ENCODE measurements at regions not wholly inside any gene's neighbourhood (a gene's known extent, or its start where the extent isn't known, plus 50 kb on each side); places are given as distances from the start of the nearest gene placed in this dataset.
"Not testable (repeated sequence)": the region's sequence is repeated elsewhere in the genome, so short reads cannot be mapped to it uniquely, and the experiment has no call there.

GRCh38 chr10:31186225-31187000 is 132.6 kb upstream of the ZEB1 start:
- DNase-seq (ENCODE audit: low read depth in 3 of 3) = no peak

GRCh38 chr10:31187182-31187581 is 131.8 kb upstream of the ZEB1 start:
- no peak for DNase-seq (ENCODE audit: low read depth in 3 of 3)

- no peak for DNase-seq (ENCODE audit: low read depth in 3 of 3)
These were observed 131.3 kb upstream of the ZEB1 start for GRCh38 chr10:31187607-31188210.

- DNase-seq (ENCODE audit: low read depth in 3 of 3) = no peak
These were observed 130.1 kb upstream of the ZEB1 start for GRCh38 chr10:31188792-31189406.

- no peak for DNase-seq (ENCODE audit: low read depth in 3 of 3)
These were observed 128.5 kb upstream of the ZEB1 start for GRCh38 chr10:31190488-31190887.

GRCh38 chr10:31192475-31192874 is 126.5 kb upstream of the ZEB1 start:
- DNase-seq (ENCODE audit: low read depth in 3 of 3) = no peak

GRCh38 chr10:31194986-31195385 is 124.0 kb upstream of the ZEB1 start:
- DNase-seq (ENCODE audit: low read depth in 3 of 3) = no peak

- DNase-seq (ENCODE audit: low read depth in 3 of 3) = no peak
These were observed 121.1 kb upstream of the ZEB1 start for GRCh38 chr10:31197886-31198285.

- DNase-seq (ENCODE audit: low read depth in 3 of 3) = no peak
These were observed 114.9 kb upstream of the ZEB1 start for GRCh38 chr10:31204090-31204489.

- no peak for DNase-seq (ENCODE audit: low read depth in 3 of 3)
These were observed 111.4 kb upstream of the ZEB1 start for GRCh38 chr10:31207636-31208035.

- no peak for DNase-seq (ENCODE audit: low read depth in 3 of 3)
These were observed 109.5 kb upstream of the ZEB1 start for GRCh38 chr10:31209478-31209877.

GRCh38 chr10:31210190-31210589 is 108.8 kb upstream of the ZEB1 start:
- DNase-seq (ENCODE audit: low read depth in 3 of 3) = no peak

GRCh38 chr10:31213959-31214358 is 105.1 kb upstream of the ZEB1 start:
- no peak for DNase-seq (ENCODE audit: low read depth in 3 of 3)

GRCh38 chr10:31215052-31215451 is 104.0 kb upstream of the ZEB1 start:
- no peak for DNase-seq (ENCODE audit: low read depth in 3 of 3)

- no peak for DNase-seq (ENCODE audit: low read depth in 3 of 3)
These were observed 99.7 kb upstream of the ZEB1 start for GRCh38 chr10:31219306-31219705.

GRCh38 chr10:31228780-31229179 is 90.2 kb upstream of the ZEB1 start:
- DNase-seq (ENCODE audit: low read depth in 3 of 3) = not testable (repeated sequence)

- DNase-seq (ENCODE audit: low read depth in 3 of 3) = no peak
These were observed 79.1 kb upstream of the ZEB1 start for GRCh38 chr10:31239961-31240360.

GRCh38 chr10:31242902-31243301 is 76.1 kb upstream of the ZEB1 start:
- peak; percentile 38 to 61 (median 57) for DNase-seq (ENCODE audit: low read depth in 3 of 3)

GRCh38 chr10:31251118-31251517 is 67.9 kb upstream of the ZEB1 start:
- DNase-seq (ENCODE audit: low read depth in 3 of 3) = not testable (repeated sequence)

GRCh38 chr10:31253237-31253636 is 65.8 kb upstream of the ZEB1 start:
- DNase-seq (ENCODE audit: low read depth in 3 of 3) = no peak

GRCh38 chr10:31261511-31262311 is 57.3 kb upstream of the ZEB1 start:
- DNase-seq (ENCODE audit: low read depth in 3 of 3) = no peak

- DNase-seq (ENCODE audit: low read depth in 3 of 3) = no peak
These were observed 56.3 kb upstream of the ZEB1 start for GRCh38 chr10:31262672-31263071.
